ENCODE measurements at regions not wholly inside any gene's neighbourhood (a gene's known extent, or its start where the extent isn't known, plus 50 kb on each side); places are given as distances from the start of the nearest gene placed in this dataset.

DNA sequence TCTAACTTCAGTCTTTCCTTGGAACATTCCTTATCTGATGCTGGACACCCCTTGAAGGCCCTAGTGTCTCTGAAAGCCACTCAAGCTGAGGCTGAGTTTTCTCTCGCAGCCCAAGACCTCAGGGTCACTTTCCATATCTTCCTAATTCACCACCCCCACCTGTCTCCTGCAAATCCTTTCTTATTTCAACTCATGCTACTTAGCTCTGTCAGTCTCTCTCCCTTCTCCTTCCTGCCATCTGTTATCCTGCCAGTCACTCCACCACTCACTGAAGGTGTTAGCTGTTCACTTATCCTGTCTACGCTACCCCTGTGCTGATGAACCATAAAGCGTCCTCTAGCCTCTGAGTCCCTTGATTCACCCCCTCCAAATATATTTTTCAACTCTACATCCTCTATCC lies 143.9 kb upstream of the SHISA6 start:
- Histone ChIP-seq H3K36me3 (ENCODE audit: control insufficient read depth in 2 of 2, insufficient read depth in 1 of 2, low read length in 2 of 2) (no peaks in the 10 kb centered on the region), H3K4me3 (ENCODE audit: low read depth, low read length) (no peak overlapping the region), H3K4me1 (ENCODE audit: control insufficient read depth, insufficient read depth, low read length) (no peaks in the 10 kb centered on the region), H3K9me3 (ENCODE audit: control insufficient read depth, insufficient read depth, low read depth, low read length) (no peaks in the 10 kb centered on the region), H3K27ac (ENCODE audit: extremely low read depth, low read depth, low read length) (no peak overlapping the region)
- ChIA-PET POLR2A (no interaction called here), CTCF (no interaction called here)
- TF ChIP-seq HOXD13 (CRISPR knock-in tag; IDR thresholded peaks at IDR 0.05; ENCODE audit: borderline replicate concordance): no peak
- TF ChIP-seq GLI4 (tag by site-specific recombination; IDR thresholded peaks at IDR 0.05): no peak
- no peak for TF ChIP-seq ZIC2 (tag by site-specific recombination; IDR thresholded peaks at IDR 0.05)
- no peak for TF ChIP-seq ZNF843 (tag by site-specific recombination; IDR thresholded peaks at IDR 0.05)
- no peak for TF ChIP-seq ZNF341 (tag by site-specific recombination; IDR thresholded peaks at IDR 0.05; ENCODE audit: low read depth)

GRCh38 chr17:11094331-11094730 lies 146.7 kb upstream of the SHISA6 start:
- H3K36me3 ChIP-seq (ENCODE audit: control insufficient read depth in 2 of 2, insufficient read depth in 1 of 2, low read length in 2 of 2): no peaks in the 10 kb centered on the region
- H3K9me3 ChIP-seq (ENCODE audit: control insufficient read depth, insufficient read depth, low read depth, low read length): no peaks in the 10 kb centered on the region
- H3K4me3 ChIP-seq (ENCODE audit: low read depth, low read length): no peak overlapping the region
- H3K27ac ChIP-seq (ENCODE audit: extremely low read depth, low read depth, low read length): no peak overlapping the region
- ChIA-PET CTCF (interaction anchor here (0.7 kb wide), 1 partner anchor 12 kb away, joined by 3 read pairs; no protein-coding TSS in a partner anchor), POLR2A (no interaction called here)
- no peak for TF ChIP-seq ZIC2 (tag by site-specific recombination; IDR thresholded peaks at IDR 0.05)
- no peak for TF ChIP-seq ZNF48 (tag by site-specific recombination; IDR thresholded peaks at IDR 0.05)
- no peak for TF ChIP-seq ZNF169 (tag by site-specific recombination; IDR thresholded peaks at IDR 0.05)
- TF ChIP-seq WT1 (tag by site-specific recombination; IDR thresholded peaks at IDR 0.05): no peak
- no peak for TF ChIP-seq ZNF585B (tag by site-specific recombination; IDR thresholded peaks at IDR 0.05)
- no peak for TF ChIP-seq ZNF596 (tag by site-specific recombination; IDR thresholded peaks at IDR 0.05)
- no peak for TF ChIP-seq ZNF677 (tag by site-specific recombination; IDR thresholded peaks at IDR 0.05)
- no peak for TF ChIP-seq ZNF843 (tag by site-specific recombination; IDR thresholded peaks at IDR 0.05)
- TF ChIP-seq ZNF639 (tag by site-specific recombination; IDR thresholded peaks at IDR 0.05): no peak
- TF ChIP-seq BCL6B (tag by site-specific recombination; IDR thresholded peaks at IDR 0.05): no peak
- TF ChIP-seq ZNF10 (tag by site-specific recombination; IDR thresholded peaks at IDR 0.05): no peak
- no peak for TF ChIP-seq SCRT1 (tag by site-specific recombination; IDR thresholded peaks at IDR 0.05; ENCODE audit: borderline replicate concordance)
- H3K4me1 ChIP-seq (ENCODE audit: control insufficient read depth, insufficient read depth, low read length): no peaks in the 10 kb centered on the region

DNA sequence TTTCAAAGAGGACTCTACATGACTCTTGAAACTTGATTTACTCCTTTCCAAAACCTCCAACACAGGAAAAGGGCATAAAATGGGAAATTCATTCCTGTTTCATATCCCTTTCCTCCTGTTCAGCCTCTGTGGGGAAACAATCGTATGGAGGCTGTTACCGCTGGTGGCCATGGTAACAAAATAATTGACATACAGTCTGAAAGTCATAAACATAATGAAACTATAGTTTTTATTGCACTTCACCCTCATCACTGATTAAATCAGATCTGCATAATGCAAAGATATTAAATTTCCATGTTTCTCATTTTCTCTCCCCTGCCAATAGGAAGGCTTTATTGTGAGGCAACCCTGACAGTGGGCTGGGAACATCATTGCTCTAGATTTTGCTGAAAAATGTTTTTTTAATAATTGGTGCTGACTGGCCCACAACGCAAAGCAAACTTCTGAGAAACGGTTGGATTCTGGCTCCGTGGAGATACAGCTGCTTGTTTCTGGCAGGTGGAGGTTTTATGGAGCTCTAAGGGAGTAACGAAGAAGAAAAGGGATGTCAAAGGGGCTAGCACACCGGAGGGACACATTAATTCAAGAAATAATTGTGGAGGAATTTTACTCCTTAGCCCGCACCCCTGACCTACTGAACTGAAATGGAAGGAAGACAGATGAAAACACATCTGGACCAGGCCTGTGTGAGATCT lies 154.2 kb upstream of the SHISA6 start:
- Histone ChIP-seq H3K9me3 (ENCODE audit: control insufficient read depth, insufficient read depth, low read depth, low read length) (no peaks in the 10 kb centered on the region), H3K36me3 (ENCODE audit: control insufficient read depth in 2 of 2, insufficient read depth in 1 of 2, low read length in 2 of 2) (no peaks in the 10 kb centered on the region), H3K27ac (ENCODE audit: extremely low read depth, low read depth, low read length) (no peak overlapping the region), H3K4me1 (ENCODE audit: control insufficient read depth, insufficient read depth, low read length) (no peaks in the 10 kb centered on the region), H3K4me3 (ENCODE audit: low read depth, low read length) (no peak overlapping the region)
- ChIA-PET CTCF (no interaction called here), POLR2A (no interaction called here)
- no peak for TF ChIP-seq YY2 (tag by site-specific recombination; IDR thresholded peaks at IDR 0.05)
- no peak for TF ChIP-seq ZNF341 (tag by site-specific recombination; IDR thresholded peaks at IDR 0.05; ENCODE audit: low read depth)
- no peak for TF ChIP-seq ZNF302 (tag by site-specific recombination; IDR thresholded peaks at IDR 0.05; ENCODE audit: low read depth)
- TF ChIP-seq ZNF792 (tag by site-specific recombination; IDR thresholded peaks at IDR 0.05): no peak
- TF ChIP-seq, protein P1, sequence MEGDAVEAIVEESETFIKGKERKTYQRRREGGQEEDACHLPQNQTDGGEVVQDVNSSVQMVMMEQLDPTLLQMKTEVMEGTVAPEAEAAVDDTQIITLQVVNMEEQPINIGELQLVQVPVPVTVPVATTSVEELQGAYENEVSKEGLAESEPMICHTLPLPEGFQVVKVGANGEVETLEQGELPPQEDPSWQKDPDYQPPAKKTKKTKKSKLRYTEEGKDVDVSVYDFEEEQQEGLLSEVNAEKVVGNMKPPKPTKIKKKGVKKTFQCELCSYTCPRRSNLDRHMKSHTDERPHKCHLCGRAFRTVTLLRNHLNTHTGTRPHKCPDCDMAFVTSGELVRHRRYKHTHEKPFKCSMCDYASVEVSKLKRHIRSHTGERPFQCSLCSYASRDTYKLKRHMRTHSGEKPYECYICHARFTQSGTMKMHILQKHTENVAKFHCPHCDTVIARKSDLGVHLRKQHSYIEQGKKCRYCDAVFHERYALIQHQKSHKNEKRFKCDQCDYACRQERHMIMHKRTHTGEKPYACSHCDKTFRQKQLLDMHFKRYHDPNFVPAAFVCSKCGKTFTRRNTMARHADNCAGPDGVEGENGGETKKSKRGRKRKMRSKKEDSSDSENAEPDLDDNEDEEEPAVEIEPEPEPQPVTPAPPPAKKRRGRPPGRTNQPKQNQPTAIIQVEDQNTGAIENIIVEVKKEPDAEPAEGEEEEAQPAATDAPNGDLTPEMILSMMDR (tag by site-specific recombination; IDR thresholded peaks at IDR 0.05): no peak
- no peak for TF ChIP-seq HOXC10 (CRISPR knock-in tag; IDR thresholded peaks at IDR 0.05)
- no peak for TF ChIP-seq HOXA7 (CRISPR knock-in tag; IDR thresholded peaks at IDR 0.05; ENCODE audit: borderline replicate concordance)
- no peak for TF ChIP-seq ZNF549 (tag by site-specific recombination; IDR thresholded peaks at IDR 0.05)
- TF ChIP-seq YY1 (tag by site-specific recombination; IDR thresholded peaks at IDR 0.05): no peak
- TF ChIP-seq ZNF10 (tag by site-specific recombination; IDR thresholded peaks at IDR 0.05): no peak
- no peak for TF ChIP-seq ZNF623 (tag by site-specific recombination; IDR thresholded peaks at IDR 0.05)
- no peak for TF ChIP-seq ZBTB8A (tag by site-specific recombination; IDR thresholded peaks at IDR 0.05)
- no peak for TF ChIP-seq GLIS2 (tag by site-specific recombination; IDR thresholded peaks at IDR 0.05)
- TF ChIP-seq, protein P2, sequence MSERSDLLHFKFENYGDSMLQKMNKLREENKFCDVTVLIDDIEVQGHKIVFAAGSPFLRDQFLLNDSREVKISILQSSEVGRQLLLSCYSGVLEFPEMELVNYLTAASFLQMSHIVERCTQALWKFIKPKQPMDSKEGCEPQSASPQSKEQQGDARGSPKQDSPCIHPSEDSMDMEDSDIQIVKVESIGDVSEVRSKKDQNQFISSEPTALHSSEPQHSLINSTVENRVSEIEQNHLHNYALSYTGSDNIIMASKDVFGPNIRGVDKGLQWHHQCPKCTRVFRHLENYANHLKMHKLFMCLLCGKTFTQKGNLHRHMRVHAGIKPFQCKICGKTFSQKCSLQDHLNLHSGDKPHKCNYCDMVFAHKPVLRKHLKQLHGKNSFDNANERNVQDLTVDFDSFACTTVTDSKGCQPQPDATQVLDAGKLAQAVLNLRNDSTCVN (tag by site-specific recombination; optimal IDR thresholded peaks at IDR 0.05): no peak
- no peak for TF ChIP-seq MYNN (tag by site-specific recombination; IDR thresholded peaks at IDR 0.05; ENCODE audit: borderline replicate concordance)
